Right atrium auricular region (tissue), 2 donors: ENCODE measurements at regions not wholly inside any gene's neighbourhood (a gene's known extent, or its start where the extent isn't known, plus 50 kb on each side); places are given as distances from the start of the nearest gene placed in this dataset.
"Not testable (repeated sequence)": the region's sequence is repeated elsewhere in the genome, so short reads cannot be mapped to it uniquely, and the experiment has no call there.

Source experiments
- DNase-seq: peaks from one replicate; pipeline ENCODE4 v3.0.0-alpha.2; 2019; ENCODE audit warnings: low spot score
- H3K27ac ChIP-seq, 2 donors: fragments of 200-600 bp; sonication (generic); 1 replicate in 1 of 2; 2 replicates in 1 of 2; pipeline ENCODE4 v1.5.1; 2016 to 2019
- H3K27me3 ChIP-seq, 2 donors: fragments of 200-600 bp; sonication (generic); one replicate each; pipeline versions ENCODE4 v1.5.1 to v1.6.0; 2017 to 2019
- H3K36me3 ChIP-seq: fragments of 200-600 bp; sonication (generic); one replicate; pipeline ENCODE4 v1.5.1; 2016
- H3K4me1 ChIP-seq, 2 donors: fragments of 200-600 bp; sonication (generic); one replicate each; pipeline versions ENCODE4 v1.5.1 to v1.6.0; 2017 to 2019
- H3K4me3 ChIP-seq, 2 donors: fragments of 200-600 bp; sonication (generic); 1 replicate in 1 of 2; 2 replicates in 1 of 2; pipeline ENCODE4 v1.5.1; 2017 to 2019; ENCODE audit warnings: mild to moderate bottlenecking in 1 of 2, moderate library complexity in 1 of 2
- H3K9me3 ChIP-seq, 2 donors: fragments of 200-600 bp; sonication (generic); one replicate each; pipeline ENCODE4 v1.5.1; 2019
- TF ChIP-seq, protein P1 (sequence below), 2 donors: fragments of 200-600 bp; sonication (generic); IDR thresholded peaks; one replicate each; pipeline ENCODE4 v1.5.1; 2019; ENCODE audit warnings: antibody characterized with exemption in 2 of 2

DNA sequence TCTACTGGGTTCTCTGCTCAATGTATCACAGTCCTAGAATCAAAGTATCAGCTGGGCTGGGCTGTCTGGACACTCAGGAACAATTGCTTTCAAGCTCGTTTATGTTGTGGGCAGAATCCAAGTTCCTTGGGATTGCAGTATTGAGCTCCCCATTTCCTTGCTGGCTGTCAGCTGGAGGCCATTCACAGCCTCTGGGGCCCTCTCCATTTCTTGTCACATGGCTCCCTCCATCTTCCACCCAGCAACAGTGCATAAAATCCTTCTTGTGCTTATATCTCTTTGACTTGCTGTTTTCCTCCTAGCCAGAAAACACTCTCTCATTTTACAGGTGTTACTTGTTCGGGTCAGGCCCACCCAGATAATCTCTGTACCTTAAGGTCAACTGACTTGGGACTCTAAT is 363.5 kb downstream of the IGSF11 start:
- Histone ChIP-seq H3K27me3 (no peaks in the 10 kb centered on the region), H3K4me3 (no peak overlapping the region), H3K36me3 (no peaks in the 10 kb centered on the region), H3K27ac (no peak overlapping the region), H3K4me1 (no peaks in the 10 kb centered on the region), H3K9me3 (no peaks in the 10 kb centered on the region)
- DNase-seq = no peak
- TF ChIP-seq, protein P1, sequence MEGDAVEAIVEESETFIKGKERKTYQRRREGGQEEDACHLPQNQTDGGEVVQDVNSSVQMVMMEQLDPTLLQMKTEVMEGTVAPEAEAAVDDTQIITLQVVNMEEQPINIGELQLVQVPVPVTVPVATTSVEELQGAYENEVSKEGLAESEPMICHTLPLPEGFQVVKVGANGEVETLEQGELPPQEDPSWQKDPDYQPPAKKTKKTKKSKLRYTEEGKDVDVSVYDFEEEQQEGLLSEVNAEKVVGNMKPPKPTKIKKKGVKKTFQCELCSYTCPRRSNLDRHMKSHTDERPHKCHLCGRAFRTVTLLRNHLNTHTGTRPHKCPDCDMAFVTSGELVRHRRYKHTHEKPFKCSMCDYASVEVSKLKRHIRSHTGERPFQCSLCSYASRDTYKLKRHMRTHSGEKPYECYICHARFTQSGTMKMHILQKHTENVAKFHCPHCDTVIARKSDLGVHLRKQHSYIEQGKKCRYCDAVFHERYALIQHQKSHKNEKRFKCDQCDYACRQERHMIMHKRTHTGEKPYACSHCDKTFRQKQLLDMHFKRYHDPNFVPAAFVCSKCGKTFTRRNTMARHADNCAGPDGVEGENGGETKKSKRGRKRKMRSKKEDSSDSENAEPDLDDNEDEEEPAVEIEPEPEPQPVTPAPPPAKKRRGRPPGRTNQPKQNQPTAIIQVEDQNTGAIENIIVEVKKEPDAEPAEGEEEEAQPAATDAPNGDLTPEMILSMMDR (IDR thresholded peaks at IDR 0.05) = no peak

DNA sequence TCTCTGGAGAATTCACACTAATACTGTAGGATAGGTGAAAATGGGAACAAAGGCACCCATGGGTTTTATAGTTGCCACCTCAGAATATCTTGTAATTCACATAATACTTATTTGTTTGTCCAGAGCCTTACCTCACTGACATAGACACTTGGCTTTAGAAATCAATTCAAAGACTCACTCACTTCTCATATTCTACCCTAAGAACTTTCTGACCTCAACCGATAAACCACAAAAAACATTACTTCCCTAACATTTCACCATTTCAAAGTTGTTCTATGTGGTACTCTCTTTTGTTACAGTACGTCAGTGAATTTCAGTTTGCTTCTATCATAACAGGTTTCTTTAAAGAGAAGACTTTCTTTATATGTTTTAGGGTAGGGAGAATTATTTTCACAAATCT is 359.3 kb downstream of the IGSF11 start:
- TF ChIP-seq, protein P1 (IDR thresholded peaks at IDR 0.05) = no peak
- H3K9me3 ChIP-seq = no peaks in the 10 kb centered on the region

DNA sequence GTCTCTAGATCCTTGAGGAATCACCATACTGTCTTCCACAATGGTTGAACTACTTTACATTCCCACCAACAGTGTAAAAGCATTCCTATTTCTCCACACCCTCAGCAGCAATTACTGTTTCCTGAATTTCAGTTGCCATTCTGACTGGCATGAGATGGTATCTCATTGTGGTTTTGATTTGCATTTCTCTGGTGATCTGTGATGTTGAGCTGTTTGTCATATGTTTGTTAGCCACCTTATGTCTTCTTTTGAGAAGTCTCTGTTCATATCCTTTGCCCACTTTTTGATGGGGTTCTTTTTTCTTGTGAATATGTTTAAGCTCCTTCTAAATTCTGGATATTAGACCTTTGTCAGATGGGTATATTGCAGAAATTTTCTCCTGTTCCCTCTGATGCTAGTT is 356.0 kb downstream of the IGSF11 start:
- H3K36me3 ChIP-seq, DNase-seq, H3K9me3 ChIP-seq, H3K27ac ChIP-seq, H3K4me1 ChIP-seq, H3K4me3 ChIP-seq, H3K27me3 ChIP-seq: not testable (repeated sequence)

More for the DNA sequence above, 359.3 kb downstream of the IGSF11 start:
- no peak for DNase-seq
- H3K27ac ChIP-seq = no peak overlapping the region
- no peaks in the 10 kb centered on the region for H3K27me3 ChIP-seq
- H3K4me1 ChIP-seq = no peaks in the 10 kb centered on the region
- H3K4me3 ChIP-seq = no peak overlapping the region
- no peaks in the 10 kb centered on the region for H3K36me3 ChIP-seq

DNA sequence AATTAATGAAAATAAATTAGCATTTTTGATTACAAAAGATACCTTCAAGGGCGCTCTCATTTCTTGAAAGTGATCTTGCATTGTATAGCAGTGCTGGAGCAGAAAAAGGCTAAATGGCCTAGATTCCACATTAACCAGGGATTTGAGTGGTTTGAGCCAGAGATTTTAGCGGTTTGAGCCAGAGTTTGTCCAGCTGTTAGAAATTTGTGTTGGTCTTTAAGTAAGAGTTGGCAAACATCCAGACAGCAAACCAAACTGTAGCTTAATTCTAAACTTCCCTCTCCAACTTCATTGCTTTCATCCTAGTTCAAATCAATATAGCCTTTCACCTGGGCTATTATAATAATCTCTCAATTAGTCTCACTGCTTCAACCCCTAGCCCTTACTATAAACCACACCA is 351.7 kb downstream of the IGSF11 start:
- H3K9me3 ChIP-seq = no peaks in the 10 kb centered on the region

DNA sequence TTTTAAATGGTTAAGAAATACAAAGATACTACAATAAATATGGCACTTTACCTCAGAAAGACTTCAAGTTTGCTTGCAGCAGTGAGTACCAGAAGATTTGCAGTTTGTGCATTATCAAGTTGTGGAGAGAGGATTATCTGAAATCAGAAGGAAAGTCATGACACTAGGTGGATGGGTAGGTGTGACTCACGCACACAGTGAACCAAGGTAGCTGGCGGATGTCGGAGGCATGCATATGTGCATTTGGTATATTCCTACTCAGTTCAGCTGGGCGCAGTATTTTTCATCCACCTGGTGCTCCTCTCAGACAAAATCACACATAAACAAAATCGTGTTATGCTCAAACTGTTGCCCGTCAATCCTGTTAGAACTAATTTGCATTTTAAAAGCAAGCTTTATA is 351.0 kb downstream of the IGSF11 start:
- H3K4me3 ChIP-seq = no peak overlapping the region
- no peaks in the 10 kb centered on the region for H3K9me3 ChIP-seq
- DNase-seq = no peak
- TF ChIP-seq, protein P1 (IDR thresholded peaks at IDR 0.05) = no peak
- H3K27ac ChIP-seq = no peak overlapping the region
- H3K4me1 ChIP-seq = no peaks in the 10 kb centered on the region
- H3K36me3 ChIP-seq = no peaks in the 10 kb centered on the region
- H3K27me3 ChIP-seq = no peaks in the 10 kb centered on the region

More for the DNA sequence above, 351.7 kb downstream of the IGSF11 start:
- no peak for DNase-seq
- Histone ChIP-seq H3K4me1 (no peaks in the 10 kb centered on the region), H3K4me3 (no peak overlapping the region), H3K27me3 (no peaks in the 10 kb centered on the region), H3K27ac (no peak overlapping the region), H3K36me3 (no peaks in the 10 kb centered on the region)
- TF ChIP-seq, protein P1 (IDR thresholded peaks at IDR 0.05) = no peak

DNA sequence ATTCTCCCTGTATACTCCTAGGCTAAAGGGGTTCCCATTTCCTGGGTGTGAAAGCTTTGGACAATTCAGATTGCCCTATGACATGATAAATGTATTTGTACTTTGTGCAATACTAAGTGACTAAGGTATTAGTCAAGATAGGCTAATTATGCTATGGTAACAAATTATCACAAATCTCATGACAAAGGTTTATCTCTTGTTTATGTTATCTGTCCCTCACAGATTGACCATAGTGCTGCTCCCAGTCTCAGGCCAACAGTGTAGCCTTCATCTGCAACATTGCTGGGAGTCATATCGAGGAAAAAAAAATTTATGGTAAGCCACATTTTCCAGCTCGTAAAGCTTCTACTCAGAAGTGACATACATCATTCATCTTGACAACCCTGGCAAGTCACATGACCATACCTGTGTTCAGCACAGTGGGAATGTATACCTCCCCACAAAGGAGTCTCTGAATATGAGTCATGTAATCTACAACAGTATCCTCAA is 346.2 kb downstream of the IGSF11 start:
- TF ChIP-seq, protein P1 (IDR thresholded peaks at IDR 0.05) = no peak
- Histone ChIP-seq H3K27me3 (no peaks in the 10 kb centered on the region), H3K4me1 (no peaks in the 10 kb centered on the region), H3K9me3 (no peaks in the 10 kb centered on the region), H3K36me3 (no peaks in the 10 kb centered on the region), H3K4me3 (no peak overlapping the region), H3K27ac (no peak overlapping the region)
- no peak for DNase-seq
